ENCODE measurements at regions not wholly inside any gene's neighbourhood (a gene's known extent, or its start where the extent isn't known, plus 50 kb on each side); places are given as distances from the start of the nearest gene placed in this dataset.
A peak's percentile ranks its signal among the peaks of the same experiment; 100 is the strongest.
"Not testable (repeated sequence)": the region's sequence is repeated elsewhere in the genome, so short reads cannot be mapped to it uniquely, and the experiment has no call there.

- Histone ChIP-seq H3K9me3 (peaks cover 0 to 59% (median 13%) of the 10 kb centered on the region in 4 donors), H3K27me3 (no peaks in the 10 kb centered on the region), H3K36me3 (no peaks in the 10 kb centered on the region), H3K4me3 (no peak overlapping the region), H3K27ac (no peak overlapping the region), H3K4me1 (no peaks in the 10 kb centered on the region)
- 73 to 76% methylated on average over 2 of the region's 2 CpGs for WGBS, 2 donors
- DNase-seq (ENCODE audit: low spot score in 2 of 2): no peak
- no peak for TF ChIP-seq EP300 (IDR thresholded peaks at IDR 0.05)
- TF ChIP-seq POLR2A (IDR thresholded peaks at IDR 0.05): no peak
- TF ChIP-seq CTCF (IDR thresholded peaks at IDR 0.05): no peak
These were observed 71.9 kb downstream of the SDR9C7 start for GRCh38 chr12:56862264-56862663.

- peaks cover 0 to 16% (median 0%) of the 10 kb centered on the region in 4 donors for H3K9me3 ChIP-seq
- not testable (repeated sequence) for H3K4me1 ChIP-seq; H3K4me3 ChIP-seq; DNase-seq (ENCODE audit: low spot score in 2 of 2); H3K27me3 ChIP-seq; H3K27ac ChIP-seq; H3K36me3 ChIP-seq
- 74 to 88% methylated on average over 8 of the region's 8 CpGs for WGBS, 2 donors
These were observed 80.7 kb downstream of the SDR9C7 start for GRCh38 chr12:56853392-56853978.

- no peaks in the 10 kb centered on the region for H3K27me3 ChIP-seq
- peaks cover 0 to 16% (median 0%) of the 10 kb centered on the region in 4 donors for H3K9me3 ChIP-seq
- no peak for DNase-seq (ENCODE audit: low spot score in 2 of 2)
- H3K4me3 ChIP-seq: no peak overlapping the region
- 96 to 100% methylated on average over 1 of the region's 1 CpG for WGBS, 2 donors
- H3K4me1 ChIP-seq: no peaks in the 10 kb centered on the region
- no peak overlapping the region for H3K27ac ChIP-seq
- no peak for TF ChIP-seq EP300 (IDR thresholded peaks at IDR 0.05)
- TF ChIP-seq POLR2A (IDR thresholded peaks at IDR 0.05): no peak
- no peak for TF ChIP-seq CTCF (IDR thresholded peaks at IDR 0.05)
- no peaks in the 10 kb centered on the region for H3K36me3 ChIP-seq
These were observed 82.7 kb downstream of the SDR9C7 start for GRCh38 chr12:56851462-56851861.

- WGBS, 2 donors: 62 to 71% methylated on average over 8 of the region's 8 CpGs
- no peak overlapping the region for H3K4me3 ChIP-seq
- H3K27ac ChIP-seq: no peak overlapping the region
- no peaks in the 10 kb centered on the region for H3K36me3 ChIP-seq
- H3K4me1 ChIP-seq: peaks cover 0 to 17% (median 5%) of the 10 kb centered on the region in 4 donors
- DNase-seq (ENCODE audit: low spot score in 2 of 2): no peak
- TF ChIP-seq POLR2A (IDR thresholded peaks at IDR 0.05) (no peak), EP300 (IDR thresholded peaks at IDR 0.05) (no peak), CTCF (IDR thresholded peaks at IDR 0.05) (no peak)
- H3K9me3 ChIP-seq: no peaks in the 10 kb centered on the region
- no peaks in the 10 kb centered on the region for H3K27me3 ChIP-seq
These were observed 77.8 kb downstream of the HSD17B6 start for GRCh38 chr12:56840922-56841321.

GRCh38 chr12:56839915-56840325 is 76.8 kb downstream of the HSD17B6 start:
- H3K27me3 ChIP-seq: no peaks in the 10 kb centered on the region
- H3K9me3 ChIP-seq: no peaks in the 10 kb centered on the region
- no peak overlapping the region for H3K27ac ChIP-seq
- peaks cover 0 to 18% (median 5%) of the 10 kb centered on the region in 4 donors for H3K4me1 ChIP-seq
- peak in 1 of 2 donors; percentile 8 for DNase-seq (ENCODE audit: low spot score in 2 of 2)
- H3K36me3 ChIP-seq: no peaks in the 10 kb centered on the region
- TF ChIP-seq POLR2A (IDR thresholded peaks at IDR 0.05) (no peak), CTCF (IDR thresholded peaks at IDR 0.05) (peak in 3 of 5 experiments; percentile 24 to 45 (median 30)), EP300 (IDR thresholded peaks at IDR 0.05) (no peak)
- 12 to 20% methylated on average over 1 of the region's 1 CpG for WGBS, 2 donors
- H3K4me3 ChIP-seq: no peak overlapping the region

GRCh38 chr12:56839489-56839848 is 76.3 kb downstream of the HSD17B6 start:
- Histone ChIP-seq H3K9me3 (no peaks in the 10 kb centered on the region), H3K36me3 (no peaks in the 10 kb centered on the region), H3K4me1 (peaks cover 0 to 18% (median 5%) of the 10 kb centered on the region in 4 donors), H3K27me3 (no peaks in the 10 kb centered on the region), H3K27ac (no peak overlapping the region), H3K4me3 (no peak overlapping the region)
- TF ChIP-seq POLR2A (IDR thresholded peaks at IDR 0.05) (no peak), CTCF (IDR thresholded peaks at IDR 0.05) (no peak), EP300 (IDR thresholded peaks at IDR 0.05) (no peak)
- DNase-seq (ENCODE audit: low spot score in 2 of 2): no peak
